Fibroblast of skin of right biceps (primary cell): ENCODE measurements at regions not wholly inside any gene's neighbourhood (a gene's known extent, or its start where the extent isn't known, plus 50 kb on each side); places are given as distances from the start of the nearest gene placed in this dataset.
"Not testable (repeated sequence)": the region's sequence is repeated elsewhere in the genome, so short reads cannot be mapped to it uniquely, and the experiment has no call there.

Source experiments
- DNase-seq: peaks from one replicate; pipeline ENCODE4 v3.0.0-alpha.2; 2013

- no peak for DNase-seq
Observed at GRCh38 chr2:175827856-175828255, 174.2 kb downstream of the LNPK start.

DNA sequence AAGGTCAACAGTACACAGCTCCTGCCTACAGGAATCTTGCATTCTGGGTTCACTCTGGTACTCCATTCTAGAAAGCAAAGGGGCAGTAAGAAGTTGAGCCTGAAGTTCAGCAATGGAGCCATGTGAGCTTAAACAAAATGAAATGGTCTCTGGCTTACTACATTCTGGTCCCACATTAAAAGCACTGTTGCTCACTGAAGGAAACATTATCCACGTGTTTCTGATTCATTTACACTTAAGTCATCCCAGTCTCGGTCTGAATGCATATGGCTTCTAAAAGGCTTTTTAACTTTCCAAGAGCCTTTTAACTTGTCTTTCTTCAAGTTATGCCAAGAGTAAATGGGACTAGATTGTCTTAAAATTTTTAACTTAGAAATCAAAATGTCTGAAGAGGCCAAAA, 177.8 kb downstream of the LNPK start:
- DNase-seq: peak; percentile 28

DNA sequence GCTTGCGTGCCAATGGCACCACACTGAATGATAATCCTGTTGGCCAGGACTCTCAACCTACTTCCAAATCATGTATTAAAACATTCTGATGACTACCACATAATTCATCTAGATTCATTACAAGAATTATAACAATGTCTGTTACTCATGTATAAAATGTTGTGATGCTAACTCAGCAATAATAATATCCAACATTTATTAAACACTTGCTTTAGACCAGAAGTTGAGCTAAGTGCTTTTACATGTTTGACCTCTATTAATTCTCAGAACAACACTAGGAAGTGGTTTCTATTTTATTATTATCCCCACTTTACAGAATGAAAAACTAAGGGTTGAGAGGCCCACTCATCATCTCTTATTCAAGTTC, 178.4 kb downstream of the LNPK start:
- DNase-seq: no peak

GRCh38 chr2:175823002-175823706, 178.9 kb downstream of the LNPK start:
- DNase-seq: no peak

DNA sequence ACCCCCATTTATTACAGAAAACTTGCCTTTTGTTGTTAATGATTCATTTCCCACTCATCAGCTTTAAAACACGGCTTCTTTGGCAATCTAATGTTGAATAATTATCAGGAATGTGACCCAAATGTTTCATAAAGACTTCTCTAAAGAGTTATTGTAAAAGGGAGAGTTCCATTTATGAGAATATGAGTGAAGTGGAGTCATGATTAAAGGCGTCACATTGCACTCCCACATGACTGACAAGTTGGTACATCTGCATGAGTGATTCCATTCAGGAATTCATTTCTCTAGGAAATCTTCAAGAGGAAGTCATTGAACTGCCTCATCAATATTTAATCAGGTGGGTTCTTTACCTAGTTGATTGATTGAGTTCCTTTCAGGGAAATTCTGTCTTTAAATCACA, 184.8 kb downstream of the LNPK start:
- no peak for DNase-seq

GRCh38 chr2:175815537-175815936, 186.5 kb downstream of the LNPK start:
- DNase-seq: peak; percentile 23

GRCh38 chr2:175811971-175812370, 190.1 kb downstream of the LNPK start:
- peak; percentile 30 for DNase-seq

GRCh38 chr2:175808858-175809257, 193.2 kb downstream of the LNPK start:
- DNase-seq: no peak

GRCh38 chr2:175808078-175808477, 194.0 kb downstream of the LNPK start:
- no peak for DNase-seq

DNA sequence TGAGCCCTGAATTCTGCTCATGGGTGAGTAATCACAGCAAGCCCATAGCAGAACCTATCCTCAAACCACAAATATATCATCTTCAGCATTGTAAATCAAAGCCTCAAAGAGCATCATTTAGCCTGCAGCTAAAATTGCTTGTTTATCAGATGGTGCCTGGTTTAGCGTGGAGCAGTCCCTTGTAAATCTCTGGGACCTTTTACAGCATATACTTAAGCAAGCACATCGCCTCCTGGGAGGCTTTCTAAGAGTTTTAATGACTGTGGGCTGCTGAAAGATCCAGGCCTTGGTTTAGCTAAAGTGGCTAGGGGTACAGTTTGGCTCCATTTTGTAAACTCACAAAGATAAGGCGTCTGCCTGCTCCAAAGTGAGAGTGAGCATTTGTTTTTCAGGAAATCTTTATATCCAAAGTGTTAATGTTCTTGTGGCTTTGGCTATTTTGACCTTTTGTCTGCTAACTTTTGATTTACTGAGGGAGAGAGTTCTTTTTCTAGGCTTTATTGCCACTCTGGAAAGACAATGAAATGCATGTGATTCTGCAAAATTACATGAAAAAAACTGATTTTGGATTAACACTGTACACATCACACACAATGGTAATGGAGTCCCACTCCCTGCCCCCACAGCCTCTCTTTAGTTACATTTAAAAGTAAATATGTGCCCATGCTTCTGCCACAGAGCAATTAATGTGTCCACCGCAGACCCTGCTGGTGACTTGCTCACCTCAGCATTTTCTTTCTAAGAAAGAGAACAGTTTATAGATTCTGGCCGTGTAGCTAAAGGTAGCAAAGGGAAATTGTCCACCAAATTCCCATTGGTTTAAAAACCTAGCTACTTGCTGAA, 194.8 kb downstream of the LNPK start:
- peak; percentile 28 for DNase-seq

DNA sequence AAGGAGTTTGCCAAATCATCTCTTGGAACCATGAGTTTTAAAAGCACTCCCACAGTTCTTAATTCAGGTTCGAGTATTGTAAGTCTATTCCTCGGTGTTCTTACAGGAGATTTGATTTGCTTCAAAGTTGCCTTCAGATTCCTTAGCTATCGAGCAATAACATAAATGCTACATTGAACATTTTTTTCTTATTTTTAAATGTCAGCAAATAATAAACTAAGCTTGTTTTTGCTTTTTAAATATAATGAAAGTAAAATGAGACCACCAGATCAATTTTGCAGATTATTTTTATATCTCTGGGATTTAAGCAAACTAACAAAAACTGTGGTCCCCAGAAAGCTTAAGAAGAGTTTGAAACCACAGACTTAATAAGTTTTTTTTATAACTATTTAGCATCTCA, 195.5 kb downstream of the LNPK start:
- no peak for DNase-seq

GRCh38 chr2:175806125-175806490, 196.0 kb downstream of the LNPK start:
- no peak for DNase-seq

- DNase-seq: no peak
Observed at GRCh38 chr2:175805442-175806124, 196.5 kb downstream of the LNPK start.

GRCh38 chr2:175804122-175804521, 197.9 kb downstream of the LNPK start:
- DNase-seq: no peak

- DNase-seq: not testable (repeated sequence)
Observed at GRCh38 chr2:175796422-175796821, 205.6 kb downstream of the LNPK start.

- DNase-seq: no peak
Observed at GRCh38 chr2:175793648-175794047, 208.4 kb downstream of the LNPK start.

GRCh38 chr2:175792881-175793280, 209.2 kb downstream of the LNPK start:
- DNase-seq: no peak

DNA sequence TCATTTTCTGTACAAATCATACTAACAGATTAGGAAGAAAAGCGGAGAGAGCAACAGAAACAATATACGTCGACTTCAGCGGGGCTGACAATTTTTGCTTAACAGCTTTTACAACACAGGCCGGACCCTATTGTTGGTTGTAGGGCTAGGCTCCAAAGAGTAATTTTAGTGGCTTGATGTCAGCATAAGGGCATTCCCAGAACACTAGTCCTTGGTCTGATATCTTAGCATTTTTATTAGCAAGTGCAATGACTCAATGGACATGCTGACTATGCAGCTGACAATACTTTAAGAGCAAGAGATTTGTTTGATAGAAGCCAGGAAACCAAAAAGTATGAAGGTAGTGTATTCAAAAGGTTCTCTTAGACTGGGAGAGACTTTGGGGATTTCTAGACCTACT, 209.9 kb downstream of the LNPK start:
- DNase-seq: no peak

- no peak for DNase-seq
Observed at GRCh38 chr2:175786471-175787124, 215.5 kb downstream of the LNPK start.

DNA sequence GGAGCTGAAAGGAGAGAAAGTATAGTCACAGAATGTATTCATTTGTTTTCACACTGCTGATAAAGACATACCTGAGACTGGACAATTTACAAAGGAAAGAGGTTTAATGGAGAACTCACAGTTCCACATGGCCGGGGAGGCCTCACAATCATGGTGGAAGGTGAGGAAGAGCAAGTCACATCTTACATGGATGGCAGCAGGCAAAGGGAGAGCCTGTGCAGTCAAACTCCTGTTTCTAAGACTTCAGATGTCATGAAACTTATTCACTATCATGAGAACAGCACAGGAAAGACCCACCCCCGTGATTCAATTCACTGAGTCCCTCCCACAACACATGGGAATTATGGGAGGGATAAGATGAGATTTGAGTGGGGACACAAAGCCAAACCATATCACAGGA, 224.7 kb downstream of the LNPK start:
- not testable (repeated sequence) for DNase-seq

GRCh38 chr2:175769200-175769599, 232.9 kb downstream of the LNPK start:
- DNase-seq: peak; percentile 23

DNA sequence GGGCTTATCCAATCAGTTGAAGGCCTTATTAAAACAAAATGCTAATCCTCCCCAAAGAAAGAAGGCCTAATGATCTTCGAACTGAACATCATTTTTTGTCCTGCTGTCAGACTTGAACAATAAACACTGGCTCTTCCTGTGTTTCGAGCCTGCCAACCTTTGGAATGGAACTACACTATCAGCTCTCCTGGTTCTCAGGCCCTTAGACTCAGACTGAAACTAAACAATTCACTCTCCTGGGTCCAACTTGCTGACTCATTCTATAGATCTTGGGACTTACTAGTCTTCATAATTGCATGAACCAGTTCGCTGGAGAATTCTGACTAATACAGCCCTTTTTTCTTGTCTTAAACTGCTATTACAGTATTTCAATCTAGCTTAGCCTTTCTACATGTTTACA, 235.2 kb downstream of the LNPK start:
- peak; percentile 44 for DNase-seq

GRCh38 chr2:175755656-175756386, 246.2 kb downstream of the LNPK start:
- DNase-seq: no peak
